K562 (cell line): ENCODE measurements at regions not wholly inside any gene's neighbourhood (a gene's known extent, or its start where the extent isn't known, plus 50 kb on each side); places are given as distances from the start of the nearest gene placed in this dataset.
A peak's percentile ranks its signal among the peaks of the same experiment; 100 is the strongest.

Source experiments
- ARHGAP35 ChIP-seq: fragments of 450-650 bp; IDR thresholded peaks from 2 replicates; pipeline ENCODE4 v1.6.1; 2018; ENCODE audit not compliant: partially characterized antibody
- CHCHD3 ChIP-seq: fragments of 250-450 bp; sonication (Bioruptor Pico); IDR thresholded peaks from 2 replicates; pipeline ENCODE4 v2.1.2; 2022; ENCODE audit warnings: mild to moderate bottlenecking
- ELF1 ChIP-seq: fragments of 200-800 bp; sonication (Bioruptor generic); IDR thresholded peaks from 2 replicates; pipeline ENCODE4 v1.6.1; 2016; ENCODE audit warnings: missing genetic modification characterization, missing compliant biosample characterization
- ESRRA ChIP-seq: fragments of 450-650 bp; IDR thresholded peaks from 2 replicates; pipeline ENCODE4 v1.6.1; 2014; ENCODE audit warnings: low read depth, mild to moderate bottlenecking, moderate library complexity, borderline replicate concordance
- FOXJ3 ChIP-seq: sonication (generic); formaldehyde crosslinking; IDR thresholded peaks from 2 replicates; pipeline ENCODE4 v1.4.0; 2020; ENCODE audit warnings: mild to moderate bottlenecking, missing genetic modification reagents
- FOXK2 ChIP-seq, 2 experiments: fragments of 450-650 bp; IDR thresholded peaks in 1 of 2; conservative IDR thresholded peaks in 1 of 2; 2 replicates each; pipeline ENCODE4 v1.6.1; 2016; ENCODE audit warnings: low read depth in 2 of 2, mild to moderate bottlenecking in 1 of 2
- HNRNPLL ChIP-seq: fragments of 200-400 bp; formaldehyde crosslinking; IDR thresholded peaks from 2 replicates; pipeline ENCODE4 v1.6.1; 2017; ENCODE audit warnings: low read length, low read depth, mild to moderate bottlenecking; ENCODE audit not compliant: poor library complexity, severe bottlenecking
- KLF6 ChIP-seq: fragments of 250-450 bp; sonication (Bioruptor Pico); IDR thresholded peaks from 2 replicates; pipeline ENCODE4 v1.4.0; 2020; ENCODE audit warnings: mild to moderate bottlenecking, moderate library complexity, borderline replicate concordance
- LCOR ChIP-seq: sonication (generic); formaldehyde crosslinking; IDR thresholded peaks from 2 replicates; pipeline ENCODE4 v1.8.0; 2022; ENCODE audit warnings: mild to moderate bottlenecking, missing genetic modification reagents
- MTA2 ChIP-seq: fragments of 450-650 bp; IDR thresholded peaks from 2 replicates; pipeline ENCODE4 v1.6.1; 2016; ENCODE audit warnings: low read depth
- MXI1 ChIP-seq: IDR thresholded peaks from 2 replicates; pipeline ENCODE4 v1.6.1; 2011; ENCODE audit warnings: low read depth, mild to moderate bottlenecking, improper control_type of control experiment, low read length
- NR3C1 ChIP-seq: sonication (generic); formaldehyde crosslinking; IDR thresholded peaks from 2 replicates; pipeline ENCODE4 v1.8.1; 2022; ENCODE audit warnings: missing genetic modification reagents
- PCBP2 ChIP-seq: fragments of 200-400 bp; formaldehyde crosslinking; IDR thresholded peaks from 2 replicates; pipeline ENCODE4 v1.6.1; 2018; ENCODE audit warnings: low read length, low read depth, mild to moderate bottlenecking, moderate library complexity; ENCODE audit not compliant: poor library complexity, severe bottlenecking
- PPARD ChIP-seq: fragments of 250-450 bp; sonication (Bioruptor Pico); IDR thresholded peaks from 2 replicates; pipeline ENCODE4 v1.8.0; 2022; ENCODE audit warnings: inconsistent platforms, mild to moderate bottlenecking, moderate library complexity
- RBM34 ChIP-seq: fragments of 200-400 bp; formaldehyde crosslinking; IDR thresholded peaks from 2 replicates; pipeline ENCODE4 v1.6.1; 2018; ENCODE audit warnings: low read length, borderline replicate concordance; ENCODE audit not compliant: insufficient read depth
- RNF2 ChIP-seq: sonication (generic); IDR thresholded peaks from 2 replicates; pipeline ENCODE4 v1.6.1; 2016
- SIN3B ChIP-seq: fragments of 450-650 bp; IDR thresholded peaks from 2 replicates; pipeline ENCODE4 v1.6.1; 2017; ENCODE audit warnings: low read depth, mild to moderate bottlenecking, moderate library complexity
- SP1 ChIP-seq: sonication (generic); formaldehyde crosslinking; IDR thresholded peaks from 2 replicates; pipeline ENCODE4 v1.8.1; 2022; ENCODE audit warnings: mild to moderate bottlenecking, missing genetic modification reagents
- SPI1 ChIP-seq: IDR thresholded peaks from 2 replicates; pipeline ENCODE4 v1.6.1; 2011; ENCODE audit warnings: low read depth, low read length, control low read depth, borderline replicate concordance
- SUPT5H ChIP-seq: fragments of 450-650 bp; IDR thresholded peaks from 2 replicates; pipeline ENCODE4 v1.6.1; 2016
- TEAD1 ChIP-seq, 2 experiments: fragments of 450-650 bp in 1 of 2; sonication (generic) in 1 of 2; formaldehyde crosslinking; IDR thresholded peaks; 2 replicates each; pipeline versions ENCODE4 v1.4.0 to v1.8.0; 2020 to 2022; ENCODE audit warnings: mild to moderate bottlenecking in 2 of 2, missing genetic modification reagents in 1 of 2
- YBX1 ChIP-seq: fragments of 450-650 bp; IDR thresholded peaks from 2 replicates; pipeline ENCODE4 v1.7.1; 2016; ENCODE audit warnings: mild to moderate bottlenecking
- ZKSCAN1 ChIP-seq: fragments of 150-350 bp; IDR thresholded peaks from 2 replicates; pipeline ENCODE4 v1.6.1; 2016; ENCODE audit warnings: low read depth, low read length
- ZNF274 ChIP-seq: IDR thresholded peaks from 2 replicates; pipeline ENCODE4 v1.6.1; 2011; ENCODE audit warnings: low read depth, mild to moderate bottlenecking, low read length, moderate library complexity, borderline replicate concordance
- TF ChIP-seq, protein P1 (sequence below), 2 experiments: fragments of 450-650 bp; IDR thresholded peaks; 2 replicates each; pipeline ENCODE4 v1.6.1; 2016
- TF ChIP-seq, protein P2 (sequence below): sonication (generic); formaldehyde crosslinking; IDR thresholded peaks from 2 replicates; pipeline ENCODE4 v1.5.0; 2020; ENCODE audit warnings: missing genetic modification reagents
- TF ChIP-seq, protein P3 (sequence below): fragments of 250-450 bp; sonication (Bioruptor Pico); IDR thresholded peaks from 2 replicates; pipeline ENCODE4 v1.8.0; 2022; ENCODE audit warnings: moderate library complexity, mild to moderate bottlenecking, inconsistent platforms

DNA sequence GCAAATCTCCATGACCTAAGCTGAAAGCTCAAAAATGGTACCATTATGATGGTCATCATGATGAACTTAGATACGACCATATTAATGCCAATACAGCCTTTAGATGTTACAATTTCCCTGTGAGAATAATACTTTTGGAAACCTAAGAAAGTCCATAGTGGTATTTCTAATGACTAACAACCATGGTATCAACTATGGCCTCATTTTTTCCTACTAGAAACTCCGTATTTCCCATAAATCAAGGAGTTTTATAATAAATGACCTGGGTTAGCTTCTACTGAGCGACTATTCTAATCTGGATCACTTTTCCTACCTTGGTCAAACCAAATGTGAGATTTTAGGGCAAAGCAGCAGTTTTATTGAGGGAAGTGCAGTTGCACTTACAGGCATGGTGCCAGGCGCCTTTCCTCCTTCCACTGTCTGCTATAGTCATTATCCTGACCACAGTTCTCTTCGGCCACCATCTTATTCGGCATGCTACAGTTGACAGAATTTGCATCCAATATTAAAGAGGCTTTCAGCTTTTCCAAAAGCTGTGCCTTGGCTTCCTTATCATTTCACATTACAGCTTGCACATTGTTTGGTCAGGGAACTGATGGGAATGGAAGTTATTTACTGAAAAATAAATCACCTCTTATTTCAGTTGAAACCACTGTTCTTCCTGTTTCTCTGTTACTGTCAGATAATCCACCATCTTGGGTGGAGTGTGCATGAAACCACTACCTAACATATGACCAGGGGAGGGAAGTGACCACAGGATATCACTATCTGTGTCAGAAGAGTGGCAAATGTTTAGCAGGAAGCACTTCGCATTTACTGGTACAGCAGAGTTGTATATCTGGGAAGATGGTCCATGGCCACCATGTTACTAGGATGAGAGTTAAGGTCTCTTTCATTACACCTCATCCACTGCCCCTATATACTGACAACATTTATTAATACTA, 74.5 kb upstream of the PICALM start (continued):
- TF ChIP-seq, protein P1, sequence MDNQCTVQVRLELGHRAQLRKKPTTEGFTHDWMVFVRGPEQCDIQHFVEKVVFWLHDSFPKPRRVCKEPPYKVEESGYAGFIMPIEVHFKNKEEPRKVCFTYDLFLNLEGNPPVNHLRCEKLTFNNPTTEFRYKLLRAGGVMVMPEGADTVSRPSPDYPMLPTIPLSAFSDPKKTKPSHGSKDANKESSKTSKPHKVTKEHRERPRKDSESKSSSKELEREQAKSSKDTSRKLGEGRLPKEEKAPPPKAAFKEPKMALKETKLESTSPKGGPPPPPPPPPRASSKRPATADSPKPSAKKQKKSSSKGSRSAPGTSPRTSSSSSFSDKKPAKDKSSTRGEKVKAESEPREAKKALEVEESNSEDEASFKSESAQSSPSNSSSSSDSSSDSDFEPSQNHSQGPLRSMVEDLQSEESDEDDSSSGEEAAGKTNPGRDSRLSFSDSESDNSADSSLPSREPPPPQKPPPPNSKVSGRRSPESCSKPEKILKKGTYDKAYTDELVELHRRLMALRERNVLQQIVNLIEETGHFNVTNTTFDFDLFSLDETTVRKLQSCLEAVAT (IDR thresholded peaks at IDR 0.05): peak in 1 of 2 experiments; percentile 91; a peak in 2 of 4 replicates
- TF ChIP-seq TEAD1 (CRISPR knock-in tag; IDR thresholded peaks at IDR 0.05): peak; percentile 76 to 81; a peak in 3 of 4 replicates
- TF ChIP-seq ELF1: peak; percentile 79
- peak; percentile 57 for TF ChIP-seq MXI1
- no peak for TF ChIP-seq FOXJ3
- TF ChIP-seq, protein P2, sequence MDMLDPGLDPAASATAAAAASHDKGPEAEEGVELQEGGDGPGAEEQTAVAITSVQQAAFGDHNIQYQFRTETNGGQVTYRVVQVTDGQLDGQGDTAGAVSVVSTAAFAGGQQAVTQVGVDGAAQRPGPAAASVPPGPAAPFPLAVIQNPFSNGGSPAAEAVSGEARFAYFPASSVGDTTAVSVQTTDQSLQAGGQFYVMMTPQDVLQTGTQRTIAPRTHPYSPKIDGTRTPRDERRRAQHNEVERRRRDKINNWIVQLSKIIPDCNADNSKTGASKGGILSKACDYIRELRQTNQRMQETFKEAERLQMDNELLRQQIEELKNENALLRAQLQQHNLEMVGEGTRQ: no peak
- TF ChIP-seq KLF6 (CRISPR knock-in tag): peak; percentile 59; the same call in 1 of the 2 replicates
- no peak for TF ChIP-seq SUPT5H
- TF ChIP-seq ZKSCAN1: 0 out of 2 replicates have a peak, but pooled peaks have one; percentile 48
- TF ChIP-seq ARHGAP35: no peak
- TF ChIP-seq RNF2: peak; percentile 99
- TF ChIP-seq CHCHD3 (CRISPR knock-in tag): no peak
- TF ChIP-seq NR3C1: no peak
- TF ChIP-seq MTA2: peak; percentile 86
- TF ChIP-seq ESRRA: peak; percentile 87; the same call in 1 of the 2 replicates
- no peak for TF ChIP-seq HNRNPLL
- no peak for TF ChIP-seq PCBP2
- TF ChIP-seq SPI1: peak; percentile 87
- TF ChIP-seq SP1: no peak; the same call in 1 of the 2 replicates
- TF ChIP-seq RBM34: no peak
- no peak for TF ChIP-seq ZNF274
- TF ChIP-seq PPARD (CRISPR knock-in tag): no peak
- TF ChIP-seq, protein P3, sequence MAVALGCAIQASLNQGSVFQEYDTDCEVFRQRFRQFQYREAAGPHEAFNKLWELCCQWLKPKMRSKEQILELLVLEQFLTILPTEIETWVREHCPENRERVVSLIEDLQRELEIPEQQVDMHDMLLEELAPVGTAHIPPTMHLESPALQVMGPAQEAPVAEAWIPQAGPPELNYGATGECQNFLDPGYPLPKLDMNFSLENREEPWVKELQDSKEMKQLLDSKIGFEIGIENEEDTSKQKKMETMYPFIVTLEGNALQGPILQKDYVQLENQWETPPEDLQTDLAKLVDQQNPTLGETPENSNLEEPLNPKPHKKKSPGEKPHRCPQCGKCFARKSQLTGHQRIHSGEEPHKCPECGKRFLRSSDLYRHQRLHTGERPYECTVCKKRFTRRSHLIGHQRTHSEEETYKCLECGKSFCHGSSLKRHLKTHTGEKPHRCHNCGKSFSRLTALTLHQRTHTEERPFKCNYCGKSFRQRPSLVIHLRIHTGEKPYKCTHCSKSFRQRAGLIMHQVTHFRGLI (CRISPR knock-in tag): no peak; the same call in 1 of the 2 replicates
- peak; percentile 82 for TF ChIP-seq LCOR
- TF ChIP-seq SIN3B: no peak
- peak; percentile 71 to 83; a peak in 3 of 4 replicates for TF ChIP-seq FOXK2 (conservative IDR thresholded peaks at IDR 0.05 in 1 of 2, IDR thresholded peaks at IDR 0.05 in 1 of 2; ENCODE audit: low read depth in 2 of 2)
- no peak for TF ChIP-seq YBX1
